K562 (cell line): ENCODE measurements at regions not wholly inside any gene's neighbourhood (a gene's known extent, or its start where the extent isn't known, plus 50 kb on each side); places are given as distances from the start of the nearest gene placed in this dataset.

Source experiments
- CTCF ChIP-seq, 3 experiments: IDR thresholded peaks in 2 of 3; conservative IDR thresholded peaks in 1 of 3; 2 replicates each; pipeline ENCODE4 v1.5.1; 2011 to 2012; ENCODE audit warnings: low read length in 3 of 3, mild to moderate bottlenecking in 3 of 3, control low read depth in 2 of 3, improper control_type of control experiment in 1 of 3, inconsistent platforms in 1 of 3, low read depth in 1 of 3, mixed read lengths in 1 of 3, moderate library complexity in 1 of 3; ENCODE audit not compliant: insufficient read depth in 2 of 3
- JUN ChIP-seq, 2 experiments: sonication (generic) in 1 of 2; formaldehyde crosslinking in 1 of 2; IDR thresholded peaks; 2 replicates each; pipeline versions ENCODE4 v1.6.1 to v1.8.0; 2012 to 2022; ENCODE audit warnings: borderline replicate concordance in 2 of 2, mild to moderate bottlenecking in 2 of 2, improper control_type of control experiment in 1 of 2, low read depth in 1 of 2, low read length in 1 of 2, missing genetic modification reagents in 1 of 2
- MEIS2 ChIP-seq: fragments of 450-650 bp; IDR thresholded peaks from 2 replicates; pipeline ENCODE4 v1.6.1; 2014; ENCODE audit warnings: mild to moderate bottlenecking; ENCODE audit not compliant: partially characterized antibody
- MTA1 ChIP-seq: fragments of 450-650 bp; IDR thresholded peaks from 2 replicates; pipeline ENCODE4 v1.6.1; 2017; ENCODE audit warnings: borderline replicate concordance
- MXI1 ChIP-seq: IDR thresholded peaks from 2 replicates; pipeline ENCODE4 v1.6.1; 2011; ENCODE audit warnings: low read depth, mild to moderate bottlenecking, improper control_type of control experiment, low read length
- POLR2A ChIP-seq: fragments of 450-650 bp; conservative IDR thresholded peaks from 2 replicates; pipeline ENCODE4 v1.6.1; 2016
- SRF ChIP-seq, 2 experiments: fragments of 250-450, 450-650 bp in 1 of 2; sonication (Bioruptor Pico) in 1 of 2; sonication (generic) in 1 of 2; formaldehyde crosslinking; IDR thresholded peaks; 2 replicates each; pipeline versions ENCODE4 v1.5.0 to v1.5.1; 2020 to 2022; ENCODE audit warnings: mild to moderate bottlenecking in 1 of 2, missing genetic modification reagents in 1 of 2
- STAT5A ChIP-seq: IDR thresholded peaks from 2 replicates; pipeline ENCODE4 v1.6.1; 2012; ENCODE audit warnings: low read length, inconsistent platforms, borderline replicate concordance
- ZBTB43 ChIP-seq: sonication (generic); formaldehyde crosslinking; IDR thresholded peaks from 2 replicates; pipeline ENCODE4 v1.8.0; 2023; ENCODE audit warnings: mild to moderate bottlenecking, missing genetic modification reagents
- ZFX ChIP-seq: sonication (generic); formaldehyde crosslinking; IDR thresholded peaks from 2 replicates; pipeline ENCODE4 v1.8.0; 2022; ENCODE audit warnings: mild to moderate bottlenecking, missing genetic modification reagents, moderate library complexity
- TF ChIP-seq, protein P1 (sequence below), 2 experiments: fragments of 450-650 bp in 1 of 2; sonication (generic) in 1 of 2; formaldehyde crosslinking in 1 of 2; IDR thresholded peaks in 1 of 2; conservative IDR thresholded peaks in 1 of 2; 2 replicates each; pipeline versions ENCODE4 v1.6.1 to v1.8.1; 2016 to 2023; ENCODE audit warnings: mild to moderate bottlenecking in 2 of 2, moderate library complexity in 2 of 2, inconsistent platforms in 1 of 2, missing genetic modification reagents in 1 of 2

- TF ChIP-seq STAT5A (no peak), POLR2A (no peak), ZFX (CRISPR knock-in tag) (no peak), SRF (CRISPR knock-in tag; IDR thresholded peaks at IDR 0.05) (no peak), MXI1 (no peak), MTA1 (no peak), ZBTB43 (CRISPR knock-in tag) (no peak), JUN (IDR thresholded peaks at IDR 0.05; ENCODE audit: borderline replicate concordance, low read depth, low read length) (no peak), JUN (CRISPR knock-in tag; IDR thresholded peaks at IDR 0.05; ENCODE audit: borderline replicate concordance) (no peak), CTCF (IDR thresholded peaks at IDR 0.05 in 2 of 3, conservative IDR thresholded peaks at IDR 0.05 in 1 of 3; ENCODE audit: insufficient read depth in 2 of 3, low read depth in 1 of 3, low read length in 3 of 3) (no peak), MEIS2 (no peak)
- TF ChIP-seq, protein P1, sequence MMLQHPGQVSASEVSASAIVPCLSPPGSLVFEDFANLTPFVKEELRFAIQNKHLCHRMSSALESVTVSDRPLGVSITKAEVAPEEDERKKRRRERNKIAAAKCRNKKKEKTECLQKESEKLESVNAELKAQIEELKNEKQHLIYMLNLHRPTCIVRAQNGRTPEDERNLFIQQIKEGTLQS (IDR thresholded peaks at IDR 0.05): no peak
- TF ChIP-seq, protein P1 (CRISPR knock-in tag; conservative IDR thresholded peaks at IDR 0.05): no peak
Measured at GRCh38 chr3:74119221-74119620, 494.5 kb upstream of the PDZRN3 start.
